ENCODE measurements at regions not wholly inside any gene's neighbourhood (a gene's known extent, or its start where the extent isn't known, plus 50 kb on each side); places are given as distances from the start of the nearest gene placed in this dataset.

DNA sequence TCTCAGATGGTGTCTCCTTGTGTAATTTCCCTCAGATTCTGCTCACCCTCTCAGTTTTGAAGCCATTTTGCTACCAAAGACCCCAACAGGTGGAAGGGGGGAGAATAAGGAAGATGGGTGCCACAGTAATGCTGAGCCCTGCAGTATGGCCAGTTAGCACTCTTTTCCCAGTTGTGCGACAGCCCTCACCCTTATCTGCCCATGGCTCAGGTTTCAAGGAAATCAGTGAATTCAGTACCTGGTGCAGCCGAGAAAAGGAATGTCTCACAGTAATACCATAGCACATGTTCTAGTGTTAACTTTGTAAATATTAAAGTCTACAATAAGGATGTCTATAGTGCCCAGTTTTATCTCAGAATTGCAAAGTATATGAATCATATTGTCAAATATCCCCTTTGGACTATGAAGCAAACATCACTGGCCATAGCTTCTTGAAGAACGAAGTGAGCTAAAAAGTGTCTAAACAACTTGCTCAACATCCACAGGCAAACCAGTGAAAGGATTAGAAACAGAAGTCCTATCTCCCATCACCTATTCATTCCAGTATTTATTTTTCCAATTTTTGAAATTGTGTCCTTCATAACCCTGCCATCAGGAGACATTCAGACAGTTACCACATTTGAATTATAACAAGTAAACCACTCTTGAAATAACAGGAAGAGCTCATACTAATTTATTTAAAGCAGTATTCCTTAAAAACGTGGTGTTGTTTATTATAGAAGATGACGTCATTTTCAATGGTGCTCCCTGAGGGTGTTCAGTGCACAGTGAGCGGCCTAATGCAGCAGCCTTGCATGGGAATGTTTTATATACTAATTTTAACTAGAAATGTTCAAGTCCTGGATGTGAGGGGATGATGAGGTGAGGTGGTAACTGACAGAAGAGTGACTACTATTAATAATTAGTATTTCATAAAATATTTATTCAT lies 366.2 kb downstream of the TFAP2A start:
- DNase-seq (ENCODE audit: low read depth) = no peak

DNA sequence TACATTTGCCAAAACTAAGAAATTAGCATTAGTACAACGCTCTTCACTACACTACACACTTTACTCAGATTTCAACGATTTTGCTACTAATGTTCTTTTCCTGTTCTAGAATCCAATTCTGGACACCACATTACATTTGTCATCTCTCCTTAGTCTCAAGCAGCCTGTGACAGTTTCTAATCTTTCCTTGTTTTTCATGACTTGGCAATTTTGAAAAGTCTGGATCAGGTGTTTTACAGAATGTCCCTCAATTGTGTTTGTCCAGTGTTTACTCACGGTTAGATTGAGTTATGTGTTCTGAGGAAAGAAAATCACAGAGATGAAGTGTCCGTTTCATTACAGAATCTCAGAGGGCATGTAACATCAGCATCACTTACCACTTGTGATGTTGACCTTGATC lies 372.6 kb downstream of the TFAP2A start:
- DNase-seq (ENCODE audit: low read depth) = no peak

DNA sequence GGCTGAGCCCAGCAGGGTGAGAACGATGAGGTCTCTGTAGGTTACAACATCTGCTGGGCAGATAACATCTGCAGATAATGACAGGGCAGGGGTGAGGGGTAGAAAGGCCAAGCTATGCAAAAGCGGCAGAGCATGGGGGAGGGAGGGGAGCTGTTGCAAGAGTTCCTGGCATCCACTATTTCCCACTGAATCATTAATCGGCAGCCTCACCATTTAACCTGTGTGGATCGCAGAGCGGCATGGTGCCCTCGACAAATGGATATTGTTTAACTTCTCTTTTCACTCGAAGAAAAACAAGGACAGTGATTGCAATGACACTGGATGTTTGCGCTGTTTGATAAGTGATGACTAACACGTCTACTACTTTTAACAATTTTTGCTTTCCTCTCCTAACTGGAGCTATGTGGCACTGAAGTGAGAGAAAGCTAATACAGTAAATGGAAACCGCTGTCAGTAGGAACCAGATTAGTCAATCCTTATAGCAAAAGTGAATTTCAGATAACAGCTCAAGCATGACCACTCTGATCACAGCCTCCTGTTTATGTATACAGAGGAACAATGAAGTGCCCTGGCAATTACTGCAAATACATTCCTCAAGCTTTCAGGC lies 381.5 kb downstream of the TFAP2A start:
- DNase-seq (ENCODE audit: low read depth) = peak; percentile 14

DNA sequence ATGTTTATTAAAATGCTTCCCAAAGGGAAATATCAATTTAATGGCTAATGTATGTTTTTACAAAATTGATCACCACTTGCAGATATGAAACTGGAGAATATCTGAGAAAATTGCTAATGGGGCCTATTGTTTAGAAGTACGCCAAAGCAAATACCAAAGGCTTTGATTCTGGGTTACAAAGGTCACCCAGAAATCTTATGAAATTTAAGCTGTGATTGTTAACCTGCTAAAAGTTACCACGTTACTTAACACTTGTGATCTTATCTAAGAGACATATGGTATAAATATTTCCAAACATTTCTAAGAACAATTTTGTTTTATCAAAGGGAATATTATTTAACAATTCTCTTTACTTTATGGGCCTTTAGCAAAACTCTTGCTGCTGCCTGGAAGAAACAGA lies 383.3 kb downstream of the TFAP2A start:
- no peak for DNase-seq (ENCODE audit: low read depth)

DNA sequence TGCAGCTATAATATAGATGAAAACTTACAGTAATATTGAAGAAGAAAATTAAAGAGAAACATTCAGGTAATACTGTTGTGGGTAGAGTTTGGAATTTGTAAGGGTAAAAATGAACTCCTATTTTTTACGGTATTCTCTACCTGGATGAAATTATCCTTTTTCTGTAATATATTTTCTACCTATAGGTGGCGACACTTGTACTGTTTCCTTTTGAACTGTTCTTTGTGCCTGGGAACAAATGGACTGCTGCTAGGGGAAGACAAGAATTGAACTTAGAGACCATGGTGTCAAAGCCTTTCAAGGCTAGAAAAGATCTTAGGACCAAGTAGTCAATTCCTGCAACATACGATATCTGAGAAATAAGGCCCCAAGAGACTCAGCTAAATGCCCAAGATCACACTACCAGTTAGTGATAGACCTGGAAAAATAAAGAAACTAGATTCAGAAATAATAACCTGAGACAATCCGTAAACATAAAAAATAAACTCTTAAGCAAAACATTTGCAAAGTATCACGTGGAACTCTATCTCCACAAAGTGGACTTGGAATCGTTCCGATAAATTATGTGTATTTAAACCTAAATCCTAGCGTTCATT lies 383.8 kb downstream of the TFAP2A start:
- DNase-seq (ENCODE audit: low read depth) = no peak

DNA sequence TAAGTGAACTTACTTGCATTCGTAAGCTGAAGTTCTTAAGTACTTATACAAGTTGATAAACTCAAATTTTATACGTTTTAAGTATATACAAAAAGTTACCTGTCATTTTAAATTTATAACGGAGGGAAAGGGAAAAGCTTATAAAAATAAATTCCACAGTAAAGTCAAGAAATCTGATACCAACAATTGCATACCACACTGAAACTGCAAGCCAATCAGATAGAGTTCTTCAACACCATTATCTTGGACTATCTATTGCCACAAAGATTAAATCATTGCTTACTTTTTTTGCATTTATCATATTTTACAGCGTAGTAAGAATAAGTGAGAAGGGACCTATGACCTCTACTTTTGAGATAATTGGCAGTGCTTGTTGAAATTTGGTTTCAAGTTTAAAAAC lies 386.7 kb downstream of the TFAP2A start:
- no peak for DNase-seq (ENCODE audit: low read depth)

DNA sequence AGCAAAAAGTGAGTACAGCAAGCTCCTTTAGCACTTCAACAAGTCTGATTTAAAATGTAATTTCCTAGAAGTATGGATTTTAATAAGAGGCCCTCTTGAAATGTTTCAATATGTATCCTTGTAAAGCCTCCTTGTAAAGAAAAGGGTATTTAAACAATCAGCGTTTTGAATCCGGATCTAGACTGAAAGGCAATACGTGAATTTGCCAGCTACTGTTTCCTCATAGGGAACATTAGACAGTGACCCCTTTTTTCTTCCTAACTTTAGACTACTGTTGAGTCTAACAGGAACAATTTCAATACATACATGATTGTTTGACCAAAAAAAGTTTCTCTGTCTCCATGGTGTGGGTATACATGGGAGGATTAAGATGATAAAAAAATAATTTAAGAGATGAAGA lies 395.0 kb downstream of the TFAP2A start:
- no peak for DNase-seq (ENCODE audit: low read depth)

DNA sequence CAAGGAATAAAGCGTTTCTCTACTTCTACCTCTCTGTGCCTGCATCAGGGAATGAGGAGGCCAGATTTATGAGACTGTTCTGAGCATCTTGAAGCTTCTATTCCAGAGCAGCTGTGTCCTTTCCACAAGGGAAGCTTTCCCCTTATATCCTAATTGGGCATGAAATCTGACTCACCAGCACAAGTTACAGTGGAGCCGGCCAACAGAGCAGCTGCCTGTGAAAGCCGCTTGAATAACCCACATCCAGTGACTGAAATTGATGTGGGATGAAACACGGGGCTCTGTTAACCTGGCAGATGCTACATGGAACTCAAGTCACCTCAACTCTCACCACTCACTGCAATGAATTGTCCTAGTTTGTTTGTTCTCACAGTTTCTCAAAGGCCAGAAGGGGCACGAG lies 400.3 kb downstream of the TFAP2A start:
- no peak for DNase-seq (ENCODE audit: low read depth)

DNA sequence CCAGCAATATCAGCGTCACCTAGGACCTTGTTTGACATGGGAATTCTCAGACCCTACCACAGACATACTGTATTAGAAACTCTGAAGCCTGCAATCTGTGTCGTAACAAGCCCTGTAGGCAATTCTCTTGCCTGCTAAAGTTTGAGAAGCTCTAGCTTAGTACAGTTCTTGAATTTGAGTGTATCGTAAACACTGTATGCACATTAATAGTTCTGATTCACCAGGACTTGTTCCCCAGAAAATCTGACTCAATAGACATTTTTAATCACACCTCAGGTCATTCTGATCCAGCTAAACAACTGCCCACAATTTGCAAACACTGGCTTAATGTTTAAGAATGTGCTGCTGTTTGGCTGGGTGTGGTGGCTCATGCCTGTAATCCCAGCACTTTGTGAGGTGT lies 414.3 kb downstream of the TFAP2A start:
- DNase-seq (ENCODE audit: low read depth) = no peak

DNA sequence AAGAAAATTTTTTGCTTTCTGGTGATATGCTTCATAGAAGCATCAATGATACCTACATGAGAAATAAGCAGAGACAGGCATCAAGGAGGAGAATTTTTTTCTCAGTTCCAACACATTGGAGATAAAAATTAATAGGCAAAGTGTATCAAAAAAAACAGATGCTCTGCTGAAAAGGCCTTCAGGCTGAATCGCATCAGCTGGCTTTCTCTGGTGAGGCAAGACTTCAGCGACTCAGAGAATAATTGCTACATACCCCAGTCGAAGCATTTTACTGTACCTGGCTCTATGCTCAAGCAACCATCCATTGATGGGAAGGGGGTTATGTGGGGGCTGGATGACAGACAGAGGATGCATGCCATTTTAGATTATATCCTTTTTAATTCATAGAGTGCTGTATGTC lies 415.1 kb downstream of the TFAP2A start:
- no peak for DNase-seq (ENCODE audit: low read depth)

DNA sequence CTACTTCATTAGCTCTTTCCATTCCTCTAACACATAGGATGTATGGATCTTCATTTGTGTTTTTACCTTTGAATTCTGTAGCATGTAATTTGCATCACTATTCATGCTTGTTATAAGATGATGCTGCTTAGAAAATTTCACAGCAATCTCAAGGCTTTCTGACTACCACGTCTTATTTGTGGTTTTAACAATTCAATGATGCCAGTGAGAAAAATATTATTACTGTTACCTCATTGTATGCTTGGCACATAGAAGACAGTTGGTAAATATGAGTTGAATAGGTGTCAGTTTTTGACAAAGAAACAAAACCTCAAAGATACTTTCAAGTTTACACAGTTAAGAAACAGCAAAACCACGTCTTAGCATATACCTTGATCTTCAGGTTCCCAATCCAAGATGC lies 428.6 kb downstream of the TFAP2A start:
- no peak for DNase-seq (ENCODE audit: low read depth)

DNA sequence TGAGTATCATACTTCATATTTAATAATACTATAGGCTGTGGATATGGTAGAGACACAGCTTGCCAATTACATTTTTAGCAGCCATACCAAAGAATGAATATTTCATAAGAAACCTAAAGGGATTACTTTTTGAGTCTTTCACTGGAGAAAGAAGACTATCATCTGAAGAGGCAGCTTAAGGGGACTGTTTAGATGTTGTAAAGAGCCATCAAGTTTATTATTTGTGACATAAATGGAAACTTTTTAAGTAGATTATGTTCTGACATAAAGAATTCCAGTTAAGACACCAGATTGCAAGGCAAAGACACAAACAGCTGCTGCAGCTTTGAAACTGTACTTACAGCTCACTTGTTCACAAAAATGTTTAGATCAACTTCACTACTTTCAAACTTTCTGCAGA lies 429.4 kb downstream of the TFAP2A start:
- DNase-seq (ENCODE audit: low read depth) = no peak

DNA sequence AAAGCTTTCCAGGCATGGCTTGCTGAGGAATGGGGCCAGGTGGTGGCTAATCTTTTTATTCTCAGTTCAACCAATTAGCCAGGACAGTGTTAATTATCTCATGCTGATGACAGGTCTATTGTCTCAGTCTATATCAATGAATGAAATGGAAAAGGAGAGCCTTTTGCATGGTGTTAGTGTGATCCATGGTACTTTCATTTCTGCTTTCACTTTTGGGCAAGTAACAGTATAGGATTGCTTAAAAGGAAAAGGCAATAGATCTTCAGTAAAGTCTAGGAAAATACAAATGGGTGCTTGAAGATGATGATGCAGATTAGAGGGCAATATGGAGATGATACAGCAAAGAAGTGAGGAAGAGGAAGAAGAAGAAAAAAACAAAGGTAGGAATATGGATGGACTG lies 430.3 kb downstream of the TFAP2A start:
- no peak for DNase-seq (ENCODE audit: low read depth)

DNA sequence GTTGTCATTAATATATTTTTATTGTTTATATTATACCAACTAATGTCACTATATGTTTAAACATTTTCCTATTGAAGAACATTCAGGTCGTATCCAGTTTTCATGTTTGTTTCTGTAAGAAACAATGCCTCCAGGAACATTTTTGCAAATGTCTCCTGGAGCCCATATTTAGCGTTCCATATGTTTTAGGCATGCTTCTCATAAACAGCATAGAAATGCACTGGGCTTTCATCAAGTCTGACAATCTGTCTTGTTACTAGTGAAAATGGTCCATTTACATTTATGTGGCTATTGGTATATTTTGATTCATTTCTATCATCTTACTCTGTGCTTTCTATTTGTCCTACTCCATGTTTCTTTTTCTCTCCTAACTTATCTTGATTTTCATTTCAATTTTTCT lies 431.7 kb downstream of the TFAP2A start:
- no peak for DNase-seq (ENCODE audit: low read depth)

DNA sequence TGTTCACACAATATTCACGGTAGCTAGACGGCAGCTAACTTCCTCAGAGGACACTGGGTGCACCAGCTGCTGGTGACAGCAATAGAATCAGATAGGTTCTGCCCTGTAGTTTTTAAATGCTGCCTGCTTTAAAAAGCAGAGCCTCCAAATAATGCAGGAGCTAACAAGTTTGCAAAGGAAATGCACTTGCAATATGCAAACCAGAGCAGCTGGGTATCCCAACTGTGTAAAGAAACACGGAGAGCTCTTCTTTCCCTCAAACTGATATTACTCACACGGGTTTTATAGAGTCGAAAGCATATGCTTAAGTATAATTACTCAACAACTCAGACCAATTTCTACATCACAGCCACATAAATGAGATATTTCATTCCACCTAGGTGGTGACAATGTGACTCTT lies 432.7 kb downstream of the TFAP2A start:
- DNase-seq (ENCODE audit: low read depth) = no peak

DNA sequence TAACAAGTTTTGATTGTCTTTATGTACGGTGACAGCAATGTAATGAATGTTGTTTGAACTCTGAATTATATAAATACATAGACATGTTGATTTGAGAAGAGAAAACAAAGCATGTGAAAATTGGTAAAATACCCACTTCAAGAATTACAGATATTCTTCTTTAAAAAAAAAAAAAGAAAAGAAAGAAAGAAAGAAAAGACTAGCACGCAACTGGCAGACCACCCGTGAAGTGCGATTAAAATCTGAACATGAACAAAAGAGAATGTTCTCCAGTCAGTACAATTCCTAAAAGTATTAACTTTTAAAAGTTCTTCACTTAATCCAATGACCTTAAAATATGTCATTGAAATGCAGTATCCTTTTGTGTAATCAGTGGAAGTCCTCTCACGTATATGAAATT lies 434.9 kb downstream of the TFAP2A start:
- DNase-seq (ENCODE audit: low read depth) = no peak

DNA sequence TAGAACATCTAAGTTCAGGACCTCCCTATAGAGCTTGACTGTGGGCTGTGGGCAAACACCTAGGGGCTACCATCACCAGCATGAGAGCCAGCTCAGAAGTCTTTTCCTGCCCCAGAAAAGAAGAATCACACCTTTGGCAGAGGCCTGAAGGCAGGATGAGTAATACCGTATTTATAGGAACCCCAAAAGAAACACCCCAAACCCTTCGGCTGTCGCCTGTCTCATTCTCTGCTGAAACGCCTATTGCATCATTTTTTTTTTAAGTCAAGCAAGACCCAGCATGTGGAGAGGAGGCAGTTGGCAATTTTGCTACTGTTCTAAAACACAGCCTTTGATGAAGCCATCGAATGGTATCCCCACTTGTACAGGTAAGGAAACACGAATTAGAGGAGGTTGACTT lies 436.4 kb downstream of the TFAP2A start:
- DNase-seq (ENCODE audit: low read depth) = no peak

DNA sequence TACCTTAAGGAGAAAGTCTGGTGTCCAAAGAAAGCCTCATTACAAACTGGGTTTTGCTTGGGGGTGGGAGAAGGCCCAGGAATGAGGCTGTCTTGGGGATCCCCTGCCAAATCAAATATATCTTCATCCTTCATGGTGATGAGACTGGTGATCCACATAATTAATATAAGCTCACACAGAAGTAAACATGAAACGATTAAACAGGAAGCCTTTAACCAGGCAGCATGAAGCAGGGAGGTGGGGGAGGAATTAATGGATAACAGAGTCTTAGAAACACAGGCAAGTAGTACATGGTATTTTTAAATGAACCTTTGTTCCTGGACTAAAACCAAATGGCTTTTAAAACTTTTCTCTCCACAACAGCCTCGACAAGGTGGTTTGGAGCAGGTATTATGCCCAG lies 437.5 kb downstream of the TFAP2A start:
- DNase-seq (ENCODE audit: low read depth) = no peak

DNA sequence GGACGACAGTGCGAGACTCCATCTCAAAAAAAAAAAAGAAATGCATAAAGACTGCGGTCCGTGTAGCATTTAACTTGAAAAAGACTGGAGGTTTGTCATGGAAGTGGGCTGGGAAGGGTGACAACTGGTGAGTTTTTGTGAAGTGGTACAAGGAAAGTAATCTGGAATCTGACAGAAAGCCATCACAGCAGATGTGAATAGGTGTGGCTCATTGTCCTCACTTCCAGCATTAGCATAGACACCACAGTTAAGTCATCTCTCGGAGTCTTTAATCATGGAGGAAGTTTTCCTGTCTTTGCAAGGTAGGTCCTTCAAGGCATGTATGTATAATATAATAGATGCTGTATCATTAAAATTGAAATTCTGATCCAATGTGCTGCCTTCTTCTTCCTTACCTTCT lies 453.2 kb downstream of the TFAP2A start:
- no peak for DNase-seq (ENCODE audit: low read depth)

DNA sequence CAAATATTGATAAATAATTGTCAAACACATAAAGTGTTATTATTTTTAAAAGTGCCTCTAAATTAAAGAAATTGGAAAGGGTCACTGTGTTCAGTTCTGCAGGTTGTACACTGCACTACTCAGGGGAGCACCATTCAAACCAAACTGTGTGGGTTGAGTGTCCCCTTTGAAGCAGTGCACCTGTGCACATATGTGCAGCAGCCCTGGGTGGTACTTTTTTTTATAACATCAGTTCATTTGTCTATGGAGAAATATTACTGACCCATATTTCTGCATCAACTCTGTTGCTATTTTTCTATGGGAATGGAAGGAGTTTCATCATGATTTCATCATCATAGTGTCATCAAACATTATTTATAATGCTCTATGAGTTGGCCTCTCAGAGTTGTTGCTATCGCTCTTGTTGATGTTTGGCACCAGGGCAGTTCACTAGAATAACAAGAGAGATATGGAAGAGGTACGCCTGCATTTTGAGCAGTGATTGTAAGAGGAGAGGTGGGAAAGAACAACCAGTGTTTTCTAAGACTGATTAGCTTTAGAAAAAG lies 457.6 kb downstream of the TFAP2A start:
- no peak for DNase-seq (ENCODE audit: low read depth)

DNA sequence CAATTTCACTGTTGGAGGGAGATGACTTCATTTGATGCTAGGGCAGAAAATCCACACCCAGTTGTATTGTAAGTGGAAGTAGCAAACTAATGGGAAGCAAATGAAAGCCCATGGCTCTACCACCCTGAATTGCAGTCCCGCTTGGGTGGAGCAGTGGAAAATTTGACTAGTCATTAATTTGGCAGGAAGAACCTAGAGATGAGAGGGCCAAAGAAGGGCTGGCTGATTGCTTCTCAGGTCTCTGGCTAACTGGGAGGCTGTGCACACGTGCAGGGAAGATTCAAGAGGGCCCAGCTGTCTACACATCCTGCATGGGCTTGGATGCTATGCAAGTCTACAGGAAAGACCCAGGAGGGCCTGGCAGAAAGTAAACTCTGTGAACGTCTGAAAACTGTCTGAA lies 466.2 kb downstream of the TFAP2A start:
- DNase-seq (ENCODE audit: low read depth) = no peak

DNA sequence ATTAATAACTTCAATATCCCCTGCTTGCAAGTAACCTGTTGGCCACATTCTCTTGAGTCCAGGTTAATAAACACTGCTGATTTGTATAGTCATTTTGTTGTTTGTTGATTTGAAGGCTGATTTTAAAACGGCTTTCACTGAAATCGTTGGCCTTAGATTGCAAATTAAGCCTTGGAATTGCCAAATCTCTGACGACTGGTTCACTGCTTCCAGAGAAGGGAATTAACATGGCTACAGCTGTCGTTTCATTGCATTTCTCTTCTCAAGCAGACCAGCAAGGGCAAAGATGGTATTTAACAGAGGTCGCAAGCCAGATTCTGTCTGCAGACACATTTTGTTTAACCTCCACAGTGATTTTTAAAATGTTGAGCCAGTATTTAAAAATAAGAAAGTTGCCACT lies 470.9 kb downstream of the TFAP2A start:
- no peak for DNase-seq (ENCODE audit: low read depth)

DNA sequence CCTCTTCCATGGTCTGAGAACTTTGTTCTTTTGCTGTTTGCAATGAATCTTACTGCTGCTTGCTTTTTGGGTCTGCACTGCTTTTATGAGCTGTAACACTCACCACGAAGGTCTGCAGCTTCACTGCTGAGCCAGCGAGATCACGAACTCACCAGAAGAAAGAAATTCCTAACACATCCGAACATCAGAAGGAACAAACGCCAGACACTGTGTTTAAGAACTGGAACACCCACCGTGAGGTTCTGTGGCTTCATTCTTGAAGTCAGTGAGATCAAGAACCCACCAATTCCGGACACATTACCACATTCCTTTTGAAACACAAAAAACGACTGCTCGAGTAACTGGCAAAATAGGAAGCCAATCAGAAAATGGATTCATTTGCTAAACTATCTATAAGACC lies 471.8 kb downstream of the TFAP2A start:
- no peak for DNase-seq (ENCODE audit: low read depth)

Measured in fibroblast of gingiva (primary cell).